ENCODE measurements at regions not wholly inside any gene's neighbourhood (a gene's known extent, or its start where the extent isn't known, plus 50 kb on each side); places are given as distances from the start of the nearest gene placed in this dataset.

DNA sequence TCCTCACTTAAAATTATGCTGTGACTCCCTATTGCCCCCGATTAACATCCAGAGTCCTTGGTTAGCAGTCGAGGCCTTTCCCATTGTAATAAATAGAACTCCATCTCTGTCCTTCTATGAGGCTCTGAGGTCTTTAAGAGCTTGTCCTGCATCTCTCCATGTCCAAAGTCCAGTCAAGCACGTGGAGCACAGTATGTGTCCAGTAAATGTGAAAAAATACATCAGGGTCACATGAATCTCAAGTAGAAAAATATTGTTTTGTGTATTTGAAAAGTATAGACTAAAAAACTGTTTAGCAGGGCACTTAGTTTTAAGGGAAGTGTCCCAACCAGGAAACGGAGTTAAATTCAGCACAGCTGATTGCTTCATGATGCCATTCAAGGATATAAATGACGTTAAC is 298.8 kb upstream of the TENM4 start:
- TF ChIP-seq HDGF (IDR thresholded peaks at IDR 0.05; ENCODE audit: borderline replicate concordance) (no peak), NFRKB (IDR thresholded peaks at IDR 0.05) (no peak), FOXA1 (IDR thresholded peaks at IDR 0.05) (no peak), LEF1 (IDR thresholded peaks at IDR 0.05; ENCODE audit: borderline replicate concordance) (no peak), SP1 (IDR thresholded peaks at IDR 0.05) (no peak), BHLHE40 (IDR thresholded peaks at IDR 0.05; ENCODE audit: borderline replicate concordance) (no peak), SUZ12 (IDR thresholded peaks at IDR 0.05) (no peak), ELF4 (IDR thresholded peaks at IDR 0.05) (no peak), TARDBP (IDR thresholded peaks at IDR 0.05) (no peak), FOXK2 (IDR thresholded peaks at IDR 0.05) (no peak), FOXM1 (IDR thresholded peaks at IDR 0.05; ENCODE audit: borderline replicate concordance) (no peak), ARNT (IDR thresholded peaks at IDR 0.05) (no peak), PKNOX1 (IDR thresholded peaks at IDR 0.05) (no peak)
